ENCODE measurements at regions not wholly inside any gene's neighbourhood (a gene's known extent, or its start where the extent isn't known, plus 50 kb on each side); places are given as distances from the start of the nearest gene placed in this dataset.
"Not testable (repeated sequence)": the region's sequence is repeated elsewhere in the genome, so short reads cannot be mapped to it uniquely, and the experiment has no call there.

GRCh38 chr6:86872810-86873209, 64.5 kb upstream of the HTR1E start:
- H2AFZ ChIP-seq (ENCODE audit: low read length); H3K27ac ChIP-seq (ENCODE audit: low read length); H3K9me3 ChIP-seq (ENCODE audit: low read length); POLR2A ChIA-PET (ENCODE audit: unreplicated experiment); ATAC-seq; H4K20me1 ChIP-seq (ENCODE audit: low read length); H3F3A ChIP-seq (ENCODE audit: low read length, unreplicated experiment); DNase-seq; H3K4me2 ChIP-seq (ENCODE audit: low read length); H3K9me2 ChIP-seq (replicated peaks; ENCODE audit: low read length); H3K27me3 ChIP-seq (ENCODE audit: low read length); H3K79me2 ChIP-seq (ENCODE audit: low read length); H3K4me1 ChIP-seq (ENCODE audit: insufficient read depth, low read length); H3K36me3 ChIP-seq (ENCODE audit: low read depth, low read length); H3K9ac ChIP-seq (ENCODE audit: low read length); BruUV-seq (replicated peaks); H3K4me3 ChIP-seq (ENCODE audit: low read length); intact Hi-C loops (cut with micrococcal nuclease); CTCF ChIA-PET: not testable (repeated sequence)

- Histone ChIP-seq H3K4me2 (ENCODE audit: low read length) (no peak overlapping the region), H3K27me3 (ENCODE audit: low read length) (no peaks in the 10 kb centered on the region), H3K79me2 (ENCODE audit: low read length) (no peaks in the 10 kb centered on the region), H3F3A (ENCODE audit: low read length, unreplicated experiment) (no peaks in the 10 kb centered on the region), H3K27ac (ENCODE audit: low read length) (no peak overlapping the region), H3K4me1 (ENCODE audit: insufficient read depth, low read length) (no peaks in the 10 kb centered on the region), H4K20me1 (ENCODE audit: low read length) (no peaks in the 10 kb centered on the region), H3K9me2 (replicated peaks; ENCODE audit: low read length) (no peaks in the 10 kb centered on the region), H3K4me3 (ENCODE audit: low read length) (no peak overlapping the region), H3K36me3 (ENCODE audit: low read depth, low read length) (no peaks in the 10 kb centered on the region), H3K9ac (ENCODE audit: low read length) (no peak overlapping the region), H3K9me3 (ENCODE audit: low read length) (peaks cover 5% of the 10 kb centered on the region; the same call in 1 of the 2 replicates), H2AFZ (ENCODE audit: low read length) (no peak overlapping the region)
- BruUV-seq (replicated peaks) = no TSS peak
- ATAC-seq = no peak
- intact Hi-C loops (cut with micrococcal nuclease) = no loop called here
- CTCF ChIA-PET = no interaction called here
- POLR2A ChIA-PET (ENCODE audit: unreplicated experiment) = no interaction called here
- DNase-seq = no peak
- TF ChIP-seq CTCF (conservative IDR thresholded peaks at IDR 0.05; ENCODE audit: low read depth, low read length) (no peak), EZH2phosphoT487 (IDR thresholded peaks at IDR 0.05; ENCODE audit: borderline replicate concordance, low read length) (no peak), EZH2 (IDR thresholded peaks at IDR 0.05; ENCODE audit: low read length, unreplicated experiment) (no peak)
Measured at GRCh38 chr6:86871681-86872080, 65.6 kb upstream of the HTR1E start.

- POLR2A ChIA-PET (ENCODE audit: unreplicated experiment) = no interaction called here
- Histone ChIP-seq H3K4me2 (ENCODE audit: low read length) (no peak overlapping the region), H3F3A (ENCODE audit: low read length, unreplicated experiment) (no peaks in the 10 kb centered on the region), H3K4me3 (ENCODE audit: low read length) (no peak overlapping the region), H3K9me2 (replicated peaks; ENCODE audit: low read length) (no peaks in the 10 kb centered on the region), H3K27ac (ENCODE audit: low read length) (no peak overlapping the region), H3K4me1 (ENCODE audit: insufficient read depth, low read length) (no peaks in the 10 kb centered on the region), H3K79me2 (ENCODE audit: low read length) (no peaks in the 10 kb centered on the region), H4K20me1 (ENCODE audit: low read length) (no peaks in the 10 kb centered on the region), H3K36me3 (ENCODE audit: low read depth, low read length) (no peaks in the 10 kb centered on the region), H2AFZ (ENCODE audit: low read length) (no peak overlapping the region), H3K9ac (ENCODE audit: low read length) (no peak overlapping the region), H3K9me3 (ENCODE audit: low read length) (peaks cover 5% of the 10 kb centered on the region; the same call in 1 of the 2 replicates), H3K27me3 (ENCODE audit: low read length) (no peaks in the 10 kb centered on the region)
- no peak for DNase-seq
- CTCF ChIA-PET = no interaction called here
- TF ChIP-seq EZH2 (IDR thresholded peaks at IDR 0.05; ENCODE audit: low read length, unreplicated experiment) = no peak
- TF ChIP-seq EZH2phosphoT487 (IDR thresholded peaks at IDR 0.05; ENCODE audit: borderline replicate concordance, low read length) = no peak
- ATAC-seq = no peak
- BruUV-seq (replicated peaks) = no TSS peak
- intact Hi-C loops (cut with micrococcal nuclease) = no loop called here
Measured at GRCh38 chr6:86869500-86869899, 67.8 kb upstream of the HTR1E start.

GRCh38 chr6:86859513-86859912, 77.8 kb upstream of the HTR1E start:
- ChIA-PET POLR2A (ENCODE audit: unreplicated experiment) (no interaction called here), CTCF (no interaction called here)
- no peak overlapping the region for H3K27ac ChIP-seq (ENCODE audit: low read length)
- no peak overlapping the region for H2AFZ ChIP-seq (ENCODE audit: low read length)
- no peaks in the 10 kb centered on the region for H3K9me2 ChIP-seq (replicated peaks; ENCODE audit: low read length)
- no peaks in the 10 kb centered on the region for H3K79me2 ChIP-seq (ENCODE audit: low read length)
- H3K4me2 ChIP-seq (ENCODE audit: low read length) = no peak overlapping the region
- ATAC-seq (no peak), DNase-seq (no peak)
- no peaks in the 10 kb centered on the region for H3F3A ChIP-seq (ENCODE audit: low read length, unreplicated experiment)
- TF ChIP-seq EZH2 (IDR thresholded peaks at IDR 0.05; ENCODE audit: low read length, unreplicated experiment) (no peak), EZH2phosphoT487 (IDR thresholded peaks at IDR 0.05; ENCODE audit: borderline replicate concordance, low read length) (no peak), CTCF (conservative IDR thresholded peaks at IDR 0.05; ENCODE audit: low read depth, low read length) (no peak)
- H3K4me1 ChIP-seq (ENCODE audit: insufficient read depth, low read length) = no peaks in the 10 kb centered on the region
- H4K20me1 ChIP-seq (ENCODE audit: low read length) = no peaks in the 10 kb centered on the region
- no TSS peak for BruUV-seq (replicated peaks)
- H3K27me3 ChIP-seq (ENCODE audit: low read length) = no peaks in the 10 kb centered on the region
- intact Hi-C loops (cut with micrococcal nuclease) = no loop called here
- no peaks in the 10 kb centered on the region for H3K36me3 ChIP-seq (ENCODE audit: low read depth, low read length)
- no peaks in the 10 kb centered on the region for H3K9me3 ChIP-seq (ENCODE audit: low read length)
- H3K4me3 ChIP-seq (ENCODE audit: low read length) = no peak overlapping the region
- H3K9ac ChIP-seq (ENCODE audit: low read length) = no peak overlapping the region

Measured in PC-3 (cell line).